Activated naive CD8-positive, alpha-beta T cell treated with anti-CD3 and anti-CD28 coated beads for 36 hours (primary cell): ENCODE measurements at regions not wholly inside any gene's neighbourhood (a gene's known extent, or its start where the extent isn't known, plus 50 kb on each side); places are given as distances from the start of the nearest gene placed in this dataset.

ENCODE experiments used
- DNase-seq: peaks from one replicate; pipeline ENCODE4 v3.0.0; 2021
- H3K27ac Mint-ChIP-seq: one replicate; pipeline ENCODE4 v1.8.0; 2022; ENCODE audit warnings: mild to moderate bottlenecking, moderate library complexity, mixed read lengths
- H3K27me3 Mint-ChIP-seq: one replicate; pipeline ENCODE4 v1.8.0; 2022; ENCODE audit warnings: mild to moderate bottlenecking, mixed read lengths
- H3K36me3 Mint-ChIP-seq: one replicate; pipeline ENCODE4 v1.8.0; 2021; ENCODE audit warnings: mild to moderate bottlenecking, mixed read lengths
- H3K4me1 Mint-ChIP-seq: one replicate; pipeline ENCODE4 v1.8.0; 2021; ENCODE audit warnings: mixed read lengths
- H3K4me3 Mint-ChIP-seq: one replicate; pipeline ENCODE4 v1.8.0; 2022; ENCODE audit warnings: mild to moderate bottlenecking, moderate library complexity, mixed read lengths
- H3K9me3 Mint-ChIP-seq: one replicate; pipeline ENCODE4 v1.8.0; 2022; ENCODE audit warnings: mixed read lengths

DNA sequence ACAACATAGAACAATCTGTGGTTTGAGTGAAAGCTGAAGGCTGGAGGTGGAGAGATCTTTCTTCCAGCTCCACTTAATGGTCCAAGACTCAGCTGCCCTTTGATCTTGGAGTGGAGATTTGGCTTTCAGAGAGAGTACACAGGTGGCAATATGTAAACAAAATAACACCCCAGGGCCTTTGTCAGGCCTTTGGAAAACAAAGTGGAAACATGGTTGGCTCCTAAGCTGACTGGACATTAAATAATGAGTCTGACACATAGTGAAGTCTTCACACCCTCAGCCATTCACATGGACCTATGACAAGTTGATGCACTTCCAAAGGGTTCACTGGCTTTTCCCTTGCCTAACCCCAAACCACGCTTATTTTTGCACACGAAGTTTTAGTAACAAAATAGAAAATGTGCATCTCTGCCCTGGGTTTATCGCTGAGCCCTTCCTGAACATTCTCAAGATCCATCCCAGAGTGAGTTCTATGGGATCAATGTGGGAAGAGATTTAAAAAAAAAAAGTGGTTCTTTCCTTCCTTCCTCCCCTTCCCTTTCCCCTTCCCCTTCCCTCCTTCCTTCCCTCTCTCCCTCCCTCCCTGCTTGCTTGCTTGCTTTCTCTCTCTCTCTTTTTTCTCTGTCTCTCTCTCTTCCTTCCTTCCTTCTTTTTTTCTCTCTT is 201.3 kb upstream of the NT5C1B start:
- H3K36me3 Mint-ChIP-seq: peaks cover 7% of the 10 kb centered on the region
- H3K4me1 Mint-ChIP-seq: no peaks in the 10 kb centered on the region
- DNase-seq: no peak
- no peak overlapping the region for H3K4me3 Mint-ChIP-seq
- H3K9me3 Mint-ChIP-seq: no peaks in the 10 kb centered on the region
- H3K27me3 Mint-ChIP-seq: no peaks in the 10 kb centered on the region
- no peak overlapping the region for H3K27ac Mint-ChIP-seq

DNA sequence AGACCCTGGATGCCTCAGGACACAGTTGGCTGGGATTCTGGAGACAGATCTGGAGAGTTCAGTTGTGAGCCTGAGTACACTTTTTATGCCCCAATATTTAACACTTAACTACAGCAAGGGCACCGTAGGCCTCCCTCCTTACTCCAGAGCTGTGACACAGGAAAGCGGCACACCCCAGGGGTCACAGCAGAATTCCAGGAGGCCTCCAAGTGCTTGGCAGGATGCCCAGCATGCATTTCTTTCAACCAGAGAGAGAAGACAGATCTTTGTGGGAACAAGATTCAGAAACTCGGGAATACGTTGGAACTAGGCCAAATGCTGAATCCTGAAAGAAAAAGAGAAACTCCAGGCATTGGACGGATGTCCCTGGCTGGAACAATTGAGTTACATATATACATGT is 199.2 kb upstream of the NT5C1B start:
- H3K27me3 Mint-ChIP-seq: no peaks in the 10 kb centered on the region
- no peak overlapping the region for H3K4me3 Mint-ChIP-seq
- no peak overlapping the region for H3K27ac Mint-ChIP-seq
- peaks cover 14% of the 10 kb centered on the region for H3K36me3 Mint-ChIP-seq
- no peaks in the 10 kb centered on the region for H3K4me1 Mint-ChIP-seq
- DNase-seq: no peak
- H3K9me3 Mint-ChIP-seq: peaks cover 4% of the 10 kb centered on the region

DNA sequence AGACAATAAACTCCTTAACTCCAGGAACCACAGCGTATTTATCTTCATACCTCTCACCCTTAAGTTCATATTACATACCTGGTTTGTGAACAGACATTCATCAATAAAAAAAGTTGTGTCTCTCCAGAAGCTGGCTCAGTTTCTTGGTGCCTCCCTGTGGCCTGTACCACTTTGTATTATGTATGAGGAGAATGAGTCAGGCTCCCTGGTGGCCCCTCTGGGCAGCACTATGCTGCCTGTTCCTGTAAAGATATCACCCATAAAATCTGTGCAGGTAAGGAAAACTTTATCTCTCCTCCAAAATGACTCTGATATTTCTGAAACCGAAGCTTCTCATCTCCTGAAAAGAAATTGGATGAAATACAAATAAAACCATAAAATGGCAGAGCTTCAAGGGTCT is 198.4 kb upstream of the NT5C1B start:
- Mint-ChIP-seq H3K27me3 (no peaks in the 10 kb centered on the region), H3K9me3 (peaks cover 4% of the 10 kb centered on the region), H3K4me1 (no peaks in the 10 kb centered on the region), H3K36me3 (peaks cover 14% of the 10 kb centered on the region), H3K4me3 (no peak overlapping the region), H3K27ac (no peak overlapping the region)
- no peak for DNase-seq

DNA sequence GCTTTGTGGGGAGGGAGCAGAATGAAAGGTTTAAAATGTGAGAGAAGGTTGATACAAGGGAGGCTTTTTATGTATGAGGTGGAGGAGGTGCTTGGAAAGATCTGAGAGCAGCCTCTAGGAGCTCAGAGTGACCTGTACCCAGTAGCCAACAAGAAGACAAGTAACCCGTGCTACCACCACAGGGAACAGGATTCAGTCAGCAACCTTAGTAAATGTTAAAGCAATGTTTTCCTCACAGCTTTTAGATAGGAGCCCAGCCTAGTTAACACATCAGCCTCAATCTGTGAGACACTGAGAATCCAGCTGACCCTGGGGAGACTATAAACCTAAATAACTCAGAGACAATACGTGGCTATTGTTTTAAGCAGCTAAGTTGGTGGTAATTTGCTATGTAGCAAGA is 194.9 kb upstream of the NT5C1B start:
- H3K4me1 Mint-ChIP-seq: no peaks in the 10 kb centered on the region
- no peak for DNase-seq
- H3K4me3 Mint-ChIP-seq: no peak overlapping the region
- no peaks in the 10 kb centered on the region for H3K27me3 Mint-ChIP-seq
- H3K36me3 Mint-ChIP-seq: peaks cover 14% of the 10 kb centered on the region
- H3K27ac Mint-ChIP-seq: no peak overlapping the region
- H3K9me3 Mint-ChIP-seq: peaks cover 4% of the 10 kb centered on the region

DNA sequence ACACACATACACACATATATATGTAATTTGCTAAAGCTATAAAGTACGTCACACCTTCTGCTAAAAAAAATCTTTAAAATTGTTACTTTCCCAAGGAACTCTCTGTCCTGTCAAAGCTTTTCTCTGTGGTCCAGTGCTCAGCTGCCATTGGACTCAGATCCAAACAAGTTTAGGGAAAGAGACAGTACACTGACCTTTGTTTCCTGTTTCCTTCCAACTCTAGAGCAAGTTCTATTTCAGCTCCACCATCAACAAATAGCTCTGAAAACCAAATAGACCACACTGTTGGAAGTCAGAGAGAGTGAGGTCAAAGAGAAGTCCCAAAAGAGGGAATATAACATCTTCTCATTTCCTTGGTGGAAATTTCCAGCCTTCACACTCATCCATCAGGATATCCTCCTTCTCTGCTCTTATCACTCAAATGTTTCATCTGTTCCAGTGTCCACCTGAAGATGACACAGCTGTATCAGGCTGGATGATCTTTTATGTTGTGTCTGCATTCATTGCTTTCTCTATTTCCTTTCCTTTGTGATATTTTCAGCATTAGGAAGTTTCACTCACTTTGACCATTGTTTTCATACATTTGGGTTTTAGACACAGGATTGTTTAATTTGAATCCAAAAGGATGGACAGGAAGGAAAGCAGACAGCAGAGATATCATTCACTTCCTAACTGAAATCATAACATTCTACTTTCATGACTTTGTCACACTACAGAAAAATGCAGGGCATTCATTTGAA is 192.3 kb upstream of the NT5C1B start:
- peaks cover 14% of the 10 kb centered on the region for H3K36me3 Mint-ChIP-seq
- no peak for DNase-seq
- H3K4me3 Mint-ChIP-seq: no peak overlapping the region
- H3K9me3 Mint-ChIP-seq: peaks cover 4% of the 10 kb centered on the region
- H3K27ac Mint-ChIP-seq: no peak overlapping the region
- no peaks in the 10 kb centered on the region for H3K27me3 Mint-ChIP-seq
- H3K4me1 Mint-ChIP-seq: no peaks in the 10 kb centered on the region

DNA sequence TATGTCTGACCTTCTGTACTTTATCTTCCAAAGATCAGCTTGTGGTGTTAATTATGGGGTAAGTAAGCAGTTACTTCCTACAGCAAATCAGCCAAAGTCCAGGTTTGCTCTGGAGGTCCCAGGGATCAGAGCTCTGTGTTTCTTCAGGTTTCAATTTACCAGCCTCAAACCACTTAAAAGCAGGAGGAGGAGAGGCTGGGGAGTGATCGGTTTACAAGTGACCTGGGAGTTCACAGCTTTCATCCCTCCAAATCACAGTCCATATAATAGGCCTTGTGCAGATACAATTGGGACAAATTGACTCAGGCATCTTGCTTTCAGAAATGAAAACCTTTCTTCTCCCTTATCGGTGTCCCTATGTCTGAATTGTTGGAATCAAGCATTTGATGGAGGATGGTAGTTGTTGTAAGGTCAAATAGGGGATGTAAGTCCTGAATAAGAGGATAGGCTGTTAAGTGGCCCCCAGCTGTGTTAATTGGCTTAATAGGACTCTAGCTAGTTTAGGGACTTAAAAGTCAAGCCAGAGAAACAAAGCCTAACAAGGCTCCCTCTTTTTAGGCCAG is 188.0 kb upstream of the NT5C1B start:
- no peak overlapping the region for H3K27ac Mint-ChIP-seq
- no peaks in the 10 kb centered on the region for H3K9me3 Mint-ChIP-seq
- no peaks in the 10 kb centered on the region for H3K27me3 Mint-ChIP-seq
- no peak for DNase-seq
- H3K36me3 Mint-ChIP-seq: peaks cover 1% of the 10 kb centered on the region
- no peak overlapping the region for H3K4me3 Mint-ChIP-seq
- no peaks in the 10 kb centered on the region for H3K4me1 Mint-ChIP-seq

DNA sequence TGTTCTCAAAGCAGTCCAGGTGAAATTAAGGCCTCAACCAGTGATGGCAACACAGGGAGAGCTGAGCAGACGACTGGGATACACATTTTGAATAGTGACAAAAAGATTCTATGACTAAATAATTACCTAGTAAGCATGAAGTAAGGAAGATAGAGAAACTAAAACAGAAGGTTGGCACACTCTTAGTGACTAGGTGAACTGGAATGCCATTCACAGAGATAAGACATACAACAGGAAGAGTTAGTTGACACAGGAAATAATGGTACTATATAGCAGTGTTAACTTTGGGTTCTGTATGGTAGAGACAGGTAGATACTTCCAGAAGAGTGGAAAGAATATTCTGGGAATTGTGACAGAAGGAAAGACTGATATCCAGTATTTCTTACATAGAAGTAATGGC is 181.8 kb upstream of the NT5C1B start:
- no peak overlapping the region for H3K4me3 Mint-ChIP-seq
- H3K36me3 Mint-ChIP-seq: peaks cover 16% of the 10 kb centered on the region
- no peak for DNase-seq
- H3K4me1 Mint-ChIP-seq: no peaks in the 10 kb centered on the region
- H3K9me3 Mint-ChIP-seq: peaks cover 5% of the 10 kb centered on the region
- H3K27me3 Mint-ChIP-seq: no peaks in the 10 kb centered on the region
- H3K27ac Mint-ChIP-seq: no peak overlapping the region

DNA sequence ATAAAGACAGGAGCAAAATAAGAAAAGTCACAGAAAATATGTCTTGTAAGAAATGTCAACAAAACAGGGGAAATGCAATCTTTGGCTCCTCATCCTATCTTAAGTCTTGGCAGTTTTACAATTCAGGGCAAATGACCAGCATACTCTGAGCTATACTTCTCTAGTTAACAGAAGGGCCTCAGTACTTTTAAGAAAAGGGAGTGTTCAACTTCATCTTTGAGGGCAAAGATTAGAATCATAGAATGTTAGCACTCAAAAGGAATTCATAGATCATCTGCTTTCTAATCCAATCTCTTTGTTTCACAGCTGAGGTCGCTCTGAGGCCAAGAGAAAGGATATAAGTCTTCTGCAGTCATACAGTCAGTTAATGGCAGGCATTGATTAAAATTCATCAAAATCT is 174.0 kb upstream of the NT5C1B start:
- no peaks in the 10 kb centered on the region for H3K27me3 Mint-ChIP-seq
- peaks cover 6% of the 10 kb centered on the region for H3K9me3 Mint-ChIP-seq
- no peak for DNase-seq
- no peak overlapping the region for H3K4me3 Mint-ChIP-seq
- no peaks in the 10 kb centered on the region for H3K4me1 Mint-ChIP-seq
- H3K36me3 Mint-ChIP-seq: peaks cover 15% of the 10 kb centered on the region
- H3K27ac Mint-ChIP-seq: no peak overlapping the region

DNA sequence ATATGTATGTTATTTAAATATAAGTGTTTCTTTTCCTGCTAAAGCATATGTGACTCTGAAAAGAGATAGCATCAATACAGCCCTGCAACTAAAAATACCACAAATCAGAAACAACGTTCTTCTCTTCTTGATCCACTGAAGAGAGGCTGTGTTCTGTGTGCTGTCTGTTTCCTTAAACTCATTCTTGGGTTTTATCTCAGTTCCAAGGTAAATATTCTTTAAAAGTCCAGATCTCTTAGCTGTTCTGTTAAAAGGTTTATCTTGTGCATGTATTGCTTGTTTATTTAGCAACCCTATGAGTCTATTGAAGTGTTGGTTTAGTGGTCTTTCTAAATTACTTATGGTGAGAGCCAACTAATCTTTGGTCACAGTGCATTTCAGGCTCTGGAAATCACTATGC is 173.3 kb upstream of the NT5C1B start:
- Mint-ChIP-seq H3K27me3 (no peaks in the 10 kb centered on the region), H3K9me3 (peaks cover 3% of the 10 kb centered on the region), H3K4me3 (no peak overlapping the region), H3K4me1 (no peaks in the 10 kb centered on the region), H3K27ac (no peak overlapping the region), H3K36me3 (peaks cover 12% of the 10 kb centered on the region)
- no peak for DNase-seq

DNA sequence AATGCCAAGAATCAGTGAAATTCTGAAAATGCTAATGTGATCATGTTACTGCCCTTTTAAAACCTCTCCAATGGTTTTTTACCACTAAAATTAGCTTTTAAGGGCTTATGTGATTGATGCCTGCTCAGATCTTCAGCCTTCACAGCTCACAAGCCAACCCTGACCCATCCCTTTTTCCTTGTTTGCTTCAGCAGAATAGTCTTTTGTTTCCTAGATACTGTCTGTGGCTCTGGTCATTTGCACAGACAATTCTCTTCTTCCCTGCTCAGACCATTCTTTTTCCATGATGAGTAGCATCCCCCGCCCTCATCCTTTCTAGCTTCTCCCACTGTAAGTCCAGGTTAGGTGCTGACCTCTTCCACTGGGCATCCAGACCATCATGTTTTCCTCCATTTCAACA is 164.9 kb upstream of the NT5C1B start:
- H3K27me3 Mint-ChIP-seq: no peaks in the 10 kb centered on the region
- H3K9me3 Mint-ChIP-seq: no peaks in the 10 kb centered on the region
- no peaks in the 10 kb centered on the region for H3K4me1 Mint-ChIP-seq
- no peak for DNase-seq
- no peak overlapping the region for H3K4me3 Mint-ChIP-seq
- H3K36me3 Mint-ChIP-seq: peaks cover 3% of the 10 kb centered on the region
- no peak overlapping the region for H3K27ac Mint-ChIP-seq

DNA sequence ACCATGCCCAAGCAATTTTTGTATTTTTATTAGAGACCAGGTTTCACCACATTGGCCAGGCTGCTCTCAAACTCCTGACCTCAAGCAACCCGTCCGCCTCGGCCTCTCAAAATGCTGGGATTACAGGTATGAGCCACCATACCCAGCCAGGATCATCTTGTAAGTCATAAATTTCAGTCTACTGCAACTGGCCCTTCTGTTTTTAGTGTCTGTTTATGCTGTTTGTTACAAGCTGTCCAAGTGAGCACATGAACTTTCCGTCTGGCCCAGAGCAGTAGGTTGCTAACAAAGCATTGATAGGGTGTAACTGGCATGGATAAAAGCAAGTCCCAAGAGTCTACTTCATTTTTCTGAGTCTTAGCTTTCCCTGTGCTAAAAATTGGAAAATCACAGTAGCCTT is 164.4 kb upstream of the NT5C1B start:
- Mint-ChIP-seq H3K9me3 (no peaks in the 10 kb centered on the region), H3K27ac (no peak overlapping the region)

DNA sequence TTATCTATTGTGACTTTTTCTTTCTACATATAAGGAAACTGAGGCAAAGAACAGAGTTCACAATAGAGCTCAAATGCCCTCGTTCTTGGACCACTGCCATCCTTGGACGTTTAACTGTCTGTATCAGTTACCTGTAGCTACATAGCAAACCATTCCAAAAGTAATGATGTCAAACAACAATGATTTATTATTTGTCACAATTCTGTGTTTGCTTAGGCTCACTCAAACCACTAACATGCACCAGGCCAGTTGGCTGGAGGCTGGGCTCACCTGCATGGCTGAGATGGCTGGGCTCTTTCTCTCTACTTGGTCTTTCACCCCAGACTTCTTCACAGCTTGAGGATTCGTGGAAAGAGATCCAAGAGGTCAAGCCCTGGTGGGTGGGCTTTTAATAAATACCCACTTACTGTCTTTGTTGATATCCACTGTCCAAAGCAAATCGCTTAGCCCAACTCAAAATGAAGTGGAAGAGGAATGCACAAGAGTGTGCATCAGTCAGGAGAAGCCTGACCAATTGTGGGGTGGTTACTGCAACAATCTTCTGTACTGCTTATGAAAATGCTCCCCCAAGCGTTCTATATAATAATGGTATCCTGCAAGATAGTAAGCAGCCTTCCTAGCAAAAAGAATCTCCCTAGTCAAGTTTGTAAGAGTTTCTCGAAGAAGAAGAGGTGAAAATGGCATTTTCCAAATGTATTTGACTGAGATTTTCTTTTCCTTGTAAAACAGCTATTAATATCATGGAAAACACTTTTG is 163.5 kb upstream of the NT5C1B start:
- Mint-ChIP-seq H3K27ac (no peak overlapping the region), H3K9me3 (no peaks in the 10 kb centered on the region)

More for the DNA sequence above, 164.4 kb upstream of the NT5C1B start:
- Mint-ChIP-seq H3K4me1 (no peaks in the 10 kb centered on the region), H3K27me3 (no peaks in the 10 kb centered on the region), H3K4me3 (no peak overlapping the region), H3K36me3 (no peaks in the 10 kb centered on the region)
- no peak for DNase-seq

DNA sequence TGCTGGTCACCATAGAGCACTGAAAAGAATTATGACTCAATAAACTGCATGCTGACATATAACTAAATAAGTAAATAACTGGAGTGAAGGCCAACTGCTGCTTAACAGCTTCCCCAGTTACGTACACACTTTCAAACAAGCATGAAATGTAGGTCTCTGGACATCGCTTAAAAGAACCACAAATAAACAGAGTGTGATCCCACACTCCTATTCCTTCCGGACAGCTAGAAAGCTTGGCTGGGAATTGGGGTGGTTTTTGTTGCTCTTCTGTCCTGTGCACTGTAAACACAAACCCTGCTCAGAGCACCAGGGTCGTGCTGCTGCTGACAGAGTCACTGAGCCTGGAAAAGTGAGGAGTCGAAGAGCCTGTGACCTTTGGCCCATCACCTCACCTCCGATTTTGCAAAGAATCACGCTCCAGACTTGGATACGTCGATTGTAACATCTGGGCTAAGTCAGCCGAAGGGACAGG is 162.7 kb upstream of the NT5C1B start:
- H3K4me3 Mint-ChIP-seq: no peak overlapping the region
- H3K27me3 Mint-ChIP-seq: no peaks in the 10 kb centered on the region
- H3K27ac Mint-ChIP-seq: no peak overlapping the region
- H3K9me3 Mint-ChIP-seq: no peaks in the 10 kb centered on the region
- H3K36me3 Mint-ChIP-seq: no peaks in the 10 kb centered on the region
- H3K4me1 Mint-ChIP-seq: no peaks in the 10 kb centered on the region
- no peak for DNase-seq

More for the DNA sequence above, 163.5 kb upstream of the NT5C1B start:
- no peaks in the 10 kb centered on the region for H3K36me3 Mint-ChIP-seq
- H3K4me1 Mint-ChIP-seq: no peaks in the 10 kb centered on the region
- H3K27me3 Mint-ChIP-seq: no peaks in the 10 kb centered on the region
- DNase-seq: no peak
- H3K4me3 Mint-ChIP-seq: no peak overlapping the region

DNA sequence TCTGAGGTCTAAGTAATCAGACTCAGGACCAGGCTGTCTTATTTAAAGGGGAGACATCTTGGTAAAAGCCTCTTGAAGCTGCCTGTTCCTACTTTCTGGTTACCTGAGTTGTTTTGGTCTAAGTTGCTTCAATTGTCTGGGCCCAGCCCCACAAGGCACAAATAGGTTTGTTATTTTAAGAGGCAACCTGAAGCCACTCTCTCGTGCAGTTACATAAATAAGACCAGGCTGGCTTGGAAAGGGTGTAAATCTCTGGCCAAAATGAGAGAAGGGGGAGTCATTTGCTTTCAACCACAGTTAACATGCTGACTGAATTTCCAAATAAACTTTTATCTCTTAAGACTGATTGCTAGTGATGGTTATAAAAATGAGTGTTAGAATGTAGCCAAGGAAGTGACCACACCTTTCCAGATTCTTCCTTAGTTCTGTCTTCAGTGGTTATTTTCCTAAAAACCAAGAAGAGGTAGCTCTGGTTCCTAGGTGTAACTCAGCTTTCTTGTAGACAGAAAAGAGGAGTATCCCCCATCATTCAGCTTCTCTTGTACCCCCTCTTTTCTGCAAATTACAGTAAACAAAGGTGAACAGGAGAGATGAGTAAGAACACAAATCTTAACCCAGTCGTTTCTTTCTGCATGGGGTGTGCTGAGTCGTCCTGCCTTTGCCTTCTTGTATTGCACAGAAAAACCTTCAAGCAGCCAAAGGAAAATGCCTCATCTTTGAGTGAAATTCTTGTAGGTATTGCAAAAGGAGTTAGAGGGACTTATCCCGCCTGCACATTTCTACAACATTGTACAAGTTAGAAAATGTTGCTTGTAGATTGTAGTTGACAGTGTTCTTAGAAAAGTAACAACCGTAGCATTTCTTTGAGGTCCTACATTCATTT is 161.5 kb upstream of the NT5C1B start:
- Mint-ChIP-seq H3K27ac (no peak overlapping the region), H3K4me3 (no peak overlapping the region), H3K27me3 (no peaks in the 10 kb centered on the region), H3K4me1 (no peaks in the 10 kb centered on the region), H3K36me3 (no peaks in the 10 kb centered on the region), H3K9me3 (no peaks in the 10 kb centered on the region)
- no peak for DNase-seq
